HUDEP-2 (cell line): ENCODE measurements at regions not wholly inside any gene's neighbourhood (a gene's known extent, or its start where the extent isn't known, plus 50 kb on each side); places are given as distances from the start of the nearest gene placed in this dataset.
A peak's percentile ranks its signal among the peaks of the same experiment; 100 is the strongest.
"Not testable (repeated sequence)": the region's sequence is repeated elsewhere in the genome, so short reads cannot be mapped to it uniquely, and the experiment has no call there.

Experiments used
- DNase-seq, 76 experiments: peaks; one replicate each; lab custom pipeline; 2025; ENCODE audit not compliant: unreplicated experiment in 76 of 76; lab: John Stamatoyannopoulos, UW

DNA sequence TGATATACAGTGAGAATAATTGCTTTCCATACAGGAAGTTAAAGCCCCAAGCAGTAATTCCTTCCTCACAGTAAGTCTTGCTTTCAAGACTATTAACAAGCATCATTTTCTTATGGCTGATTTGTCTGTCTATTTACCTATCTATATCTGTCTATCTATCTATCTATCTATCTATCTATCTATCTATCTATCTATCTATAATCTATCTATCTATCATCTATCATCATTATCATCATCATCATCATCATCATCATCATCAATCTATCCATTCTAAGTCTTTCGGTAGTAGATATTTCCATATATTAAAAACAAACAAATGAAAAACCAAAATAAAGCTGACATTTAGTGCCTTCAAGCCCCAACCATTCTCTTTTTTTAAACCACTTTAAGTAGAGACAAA lies 224.4 kb upstream of the RXFP2 start:
- no peak for DNase-seq

- DNase-seq = no peak
These were observed 223.9 kb upstream of the RXFP2 start for GRCh38 chr13:31515427-31515826.

GRCh38 chr13:31517599-31517998 lies 221.7 kb upstream of the RXFP2 start:
- DNase-seq = no peak

DNA sequence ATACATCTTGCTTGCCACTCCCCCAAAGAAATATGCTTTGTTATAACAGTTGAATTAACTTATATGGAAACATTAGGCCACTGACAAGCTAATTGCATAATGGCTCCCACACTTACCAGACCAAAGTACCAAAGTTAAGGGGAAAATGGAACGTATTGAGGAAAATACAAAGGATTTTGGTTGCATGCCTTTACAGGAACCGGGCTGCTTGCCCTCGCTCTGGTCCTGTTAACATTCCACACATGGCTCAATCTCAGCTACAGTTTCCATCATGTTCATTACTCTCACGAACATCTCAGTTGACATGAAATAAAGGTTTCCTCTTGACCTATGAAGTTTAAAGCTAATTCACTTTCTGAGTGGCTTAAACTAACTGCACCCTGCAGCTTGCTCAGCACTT lies 220.7 kb upstream of the RXFP2 start:
- no peak for DNase-seq

DNA sequence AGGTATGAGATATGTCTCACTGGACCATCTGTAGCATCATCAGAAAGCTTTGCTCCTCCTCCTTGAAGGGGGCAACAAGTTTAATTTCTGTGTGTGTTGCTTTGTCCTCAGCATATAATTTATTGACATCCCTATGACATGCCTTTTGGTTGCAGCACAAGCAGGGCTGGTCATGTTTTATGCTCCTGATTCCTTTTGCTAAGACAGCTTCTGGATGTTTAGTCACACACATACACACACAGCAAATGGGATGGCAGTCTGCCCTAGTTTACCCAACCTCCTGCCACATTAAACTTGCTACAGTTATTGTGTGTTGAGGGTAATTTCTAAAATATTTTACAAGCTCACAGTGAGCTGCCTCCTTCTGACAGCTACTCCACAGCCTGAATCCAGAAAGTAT lies 217.9 kb upstream of the RXFP2 start:
- DNase-seq = no peak

DNA sequence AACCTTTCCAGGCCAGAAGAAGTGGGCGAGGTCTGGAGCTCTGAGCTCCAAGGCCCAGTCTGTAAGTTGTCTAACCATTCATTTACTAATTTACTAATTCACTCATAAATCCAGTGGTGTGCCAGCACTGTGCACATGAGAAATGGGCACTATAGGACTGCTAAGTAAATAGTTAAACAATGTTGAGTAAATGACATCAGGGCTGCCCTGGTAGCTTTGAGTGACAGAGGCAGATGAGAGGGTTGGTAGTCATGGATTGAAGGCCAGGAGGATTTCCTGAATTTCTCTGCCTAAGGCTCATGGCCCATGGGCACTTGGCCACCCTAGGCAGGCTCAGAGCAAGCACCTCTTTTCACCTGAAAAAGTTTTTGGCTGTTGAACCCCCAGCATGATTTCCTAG lies 216.9 kb upstream of the RXFP2 start:
- no peak for DNase-seq

DNA sequence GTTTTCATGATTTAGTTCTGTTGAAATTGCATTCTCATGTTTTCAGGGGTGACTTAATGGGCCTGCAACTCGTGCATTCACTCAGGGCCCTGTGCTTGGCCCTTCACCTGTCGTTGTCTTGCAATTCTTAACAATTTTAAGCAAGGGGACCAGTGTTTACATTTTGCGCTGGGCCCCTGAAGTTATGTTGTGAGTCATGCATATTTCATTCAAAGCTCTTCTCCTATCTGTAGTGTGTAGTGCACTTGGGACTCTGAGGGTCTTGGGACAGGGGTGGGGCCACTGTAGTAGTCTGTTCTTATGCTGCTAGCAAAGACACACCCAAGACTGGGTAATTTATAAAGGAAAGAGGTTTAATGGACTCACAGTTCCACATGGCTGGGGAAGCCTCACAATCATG lies 211.2 kb upstream of the RXFP2 start:
- no peak for DNase-seq

DNA sequence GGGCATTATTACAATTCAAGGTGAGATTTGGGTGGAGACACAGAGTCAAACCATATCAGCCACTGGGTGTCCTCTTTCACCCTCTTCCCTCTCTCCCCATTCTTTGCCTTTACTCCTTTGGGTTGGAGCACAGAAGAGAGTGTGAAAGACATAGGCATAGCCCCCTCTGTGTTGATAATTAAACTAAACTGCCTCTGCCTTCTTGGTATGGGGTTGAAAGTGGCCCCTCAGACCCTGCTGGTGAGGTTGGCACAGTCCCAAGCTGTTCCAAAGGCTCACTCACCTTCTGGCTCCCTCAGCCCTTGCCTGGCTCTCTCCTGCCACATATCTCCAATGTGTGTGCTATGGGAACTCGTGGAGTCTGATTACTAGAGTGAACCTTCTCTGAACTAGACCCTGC lies 210.6 kb upstream of the RXFP2 start:
- DNase-seq = no peak

DNA sequence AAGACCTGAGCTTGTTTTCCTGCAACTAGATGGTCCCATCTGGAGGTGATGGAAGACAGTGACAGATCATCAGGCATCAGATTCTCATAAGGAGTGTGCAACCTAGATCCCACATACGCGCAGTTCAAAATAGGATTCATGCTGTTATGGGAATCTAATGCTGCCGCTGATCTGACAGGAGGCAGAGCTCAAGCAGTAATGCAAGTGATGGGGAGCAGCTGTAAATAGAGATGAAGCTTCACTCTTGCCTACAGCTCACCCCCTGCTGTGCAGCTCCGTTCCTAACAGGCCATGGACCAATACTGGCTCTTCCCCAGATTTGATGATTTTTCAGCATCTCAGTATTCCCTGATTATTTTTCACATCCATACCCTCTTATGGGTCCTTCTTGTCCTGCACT lies 208.4 kb upstream of the RXFP2 start:
- no peak for DNase-seq

GRCh38 chr13:31537052-31537451 lies 202.3 kb upstream of the RXFP2 start:
- DNase-seq = no peak

GRCh38 chr13:31538067-31539042 lies 201.0 kb upstream of the RXFP2 start:
- peak in 7 of 76 experiments; percentile 1 to 9 (median 5) for DNase-seq

DNA sequence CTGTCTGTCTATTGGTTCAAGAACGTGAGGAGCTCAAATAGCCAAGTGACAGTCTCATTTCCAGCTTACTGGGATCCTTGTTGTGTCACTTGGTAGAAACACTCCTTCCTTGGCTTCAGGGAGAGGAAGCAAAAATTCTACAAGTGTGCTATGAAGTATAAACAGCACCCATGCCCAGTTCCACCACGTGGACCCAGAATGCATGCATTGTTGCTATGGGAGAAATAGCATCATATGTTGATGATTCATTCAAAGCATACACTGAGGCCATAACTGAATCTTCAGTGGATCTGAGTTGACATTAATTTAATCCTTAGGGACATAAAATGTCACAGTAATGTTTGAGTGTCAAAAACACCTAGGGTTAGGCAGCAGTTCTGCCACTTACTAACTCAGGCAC lies 199.0 kb upstream of the RXFP2 start:
- DNase-seq = no peak

- DNase-seq = no peak
These were observed 196.1 kb upstream of the RXFP2 start for GRCh38 chr13:31543190-31543589.

- DNase-seq = no peak
These were observed 193.7 kb upstream of the RXFP2 start for GRCh38 chr13:31545616-31546015.

DNA sequence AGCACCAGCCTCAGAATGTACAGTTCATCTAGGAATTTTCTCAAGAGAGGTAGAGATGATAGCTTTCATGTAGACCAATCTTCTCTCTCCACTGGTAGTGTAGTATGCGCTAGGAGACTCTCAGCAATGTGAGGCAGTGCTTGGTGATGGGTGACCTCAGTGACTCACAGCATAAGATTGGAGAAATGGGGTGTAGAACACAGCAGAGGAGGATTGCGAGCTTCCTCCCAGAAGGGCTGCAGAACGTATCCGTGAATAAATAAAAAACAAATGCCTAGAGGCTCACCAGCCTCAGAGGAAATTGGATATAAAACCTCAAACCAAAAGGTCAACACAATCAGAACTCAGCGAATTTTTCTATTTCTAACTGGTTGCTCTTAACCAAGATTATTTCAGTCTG lies 182.9 kb upstream of the RXFP2 start:
- DNase-seq = no peak

- not testable (repeated sequence) for DNase-seq
These were observed 155.1 kb upstream of the RXFP2 start for GRCh38 chr13:31584221-31584620.

GRCh38 chr13:31587698-31588266 lies 151.5 kb upstream of the RXFP2 start:
- DNase-seq = no peak

DNA sequence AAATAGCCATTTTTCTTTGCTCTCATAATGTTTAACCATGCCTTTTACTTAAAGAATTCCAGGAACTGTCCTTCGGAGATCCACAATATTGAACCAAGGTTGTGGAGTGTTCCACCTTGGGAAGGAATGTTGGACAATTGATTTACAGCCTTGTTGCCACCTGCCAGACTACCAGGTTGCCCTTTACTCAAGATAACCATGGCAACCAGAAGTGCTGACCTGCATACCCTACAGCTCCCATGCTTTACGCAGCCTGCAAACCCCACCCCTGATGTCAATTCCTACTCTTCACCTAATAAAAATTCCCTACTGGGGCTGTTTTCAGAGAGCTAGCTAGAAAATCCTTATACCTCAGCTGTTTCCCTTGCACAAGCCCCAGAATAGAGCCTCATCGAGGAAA lies 151.0 kb upstream of the RXFP2 start:
- DNase-seq = no peak

DNA sequence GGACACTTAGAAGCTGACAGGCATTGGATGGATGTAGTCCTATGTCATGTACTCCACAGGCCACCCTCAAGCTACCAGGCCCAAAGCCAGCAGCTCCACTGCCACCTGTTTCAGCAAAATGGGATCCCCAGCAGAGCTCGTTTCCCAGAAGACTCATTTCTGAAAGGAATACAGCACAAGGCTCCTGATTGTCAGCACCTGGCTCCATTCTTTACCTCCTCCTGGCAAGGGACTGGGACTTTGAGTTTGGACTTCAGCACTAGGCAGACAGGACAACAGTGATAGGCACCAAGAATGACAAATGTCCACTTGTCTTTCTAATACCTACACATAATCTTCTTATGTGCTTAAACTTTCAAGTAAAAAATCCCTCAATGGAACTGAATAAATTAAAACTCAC lies 150.4 kb upstream of the RXFP2 start:
- DNase-seq = no peak

DNA sequence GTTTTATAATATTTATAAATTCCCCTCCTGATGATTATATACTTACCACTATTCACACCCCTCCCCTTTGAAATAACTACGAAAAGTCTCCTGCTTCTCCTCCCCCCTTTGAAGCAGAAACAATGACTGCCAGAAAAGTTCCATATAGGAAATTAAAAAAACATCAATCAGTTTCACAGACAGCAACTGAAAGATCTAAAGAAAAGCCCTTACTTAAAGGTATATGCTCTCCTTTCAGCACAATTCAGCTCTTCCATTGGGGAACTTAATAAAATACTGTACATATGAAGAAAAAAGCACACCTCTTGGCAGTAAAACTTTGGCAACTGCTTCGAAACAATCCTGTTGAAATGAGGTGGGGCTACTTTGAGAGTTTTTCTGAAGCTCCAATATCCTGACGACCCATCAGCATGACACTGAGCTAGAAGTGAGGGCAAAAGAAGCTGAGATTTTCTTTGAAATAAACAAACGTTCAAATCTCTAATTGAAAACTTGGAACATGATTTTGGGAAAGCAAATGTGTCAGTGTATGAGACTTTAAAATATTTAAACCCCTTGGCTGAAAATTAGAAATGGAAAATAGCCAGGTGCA lies 147.6 kb upstream of the RXFP2 start:
- DNase-seq = no peak

GRCh38 chr13:31594056-31594455 lies 145.3 kb upstream of the RXFP2 start:
- DNase-seq = no peak

DNA sequence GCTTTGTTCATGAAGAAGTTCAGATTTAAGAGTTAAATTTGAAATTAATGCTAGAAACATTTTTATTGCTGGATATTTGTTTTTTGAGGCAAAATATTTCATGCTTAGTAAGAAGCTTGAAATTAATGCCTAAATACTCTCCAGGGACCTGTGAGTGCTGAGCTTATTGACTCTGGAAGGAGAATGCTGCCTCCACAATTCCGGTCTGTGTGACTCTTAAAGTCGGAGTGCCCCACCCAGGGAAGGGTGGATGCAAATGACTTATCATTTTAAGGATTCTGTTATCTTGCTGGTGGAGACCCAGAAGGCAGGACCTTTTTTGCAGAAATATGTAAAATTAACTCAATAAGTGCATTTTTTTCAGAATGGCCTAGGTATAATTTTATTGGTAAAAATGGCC lies 143.8 kb upstream of the RXFP2 start:
- DNase-seq = no peak
